ENCODE measurements at regions not wholly inside any gene's neighbourhood (a gene's known extent, or its start where the extent isn't known, plus 50 kb on each side); places are given as distances from the start of the nearest gene placed in this dataset.

GRCh38 chr12:24293549-24293948, 344.1 kb upstream of the SOX5 start (continued):
- TF ChIP-seq PLSCR1 (CRISPR knock-in tag; IDR thresholded peaks at IDR 0.05; ENCODE audit: borderline replicate concordance) (no peak), ZFY (CRISPR knock-in tag; IDR thresholded peaks at IDR 0.05) (no peak)
- TF ChIP-seq, protein P1, sequence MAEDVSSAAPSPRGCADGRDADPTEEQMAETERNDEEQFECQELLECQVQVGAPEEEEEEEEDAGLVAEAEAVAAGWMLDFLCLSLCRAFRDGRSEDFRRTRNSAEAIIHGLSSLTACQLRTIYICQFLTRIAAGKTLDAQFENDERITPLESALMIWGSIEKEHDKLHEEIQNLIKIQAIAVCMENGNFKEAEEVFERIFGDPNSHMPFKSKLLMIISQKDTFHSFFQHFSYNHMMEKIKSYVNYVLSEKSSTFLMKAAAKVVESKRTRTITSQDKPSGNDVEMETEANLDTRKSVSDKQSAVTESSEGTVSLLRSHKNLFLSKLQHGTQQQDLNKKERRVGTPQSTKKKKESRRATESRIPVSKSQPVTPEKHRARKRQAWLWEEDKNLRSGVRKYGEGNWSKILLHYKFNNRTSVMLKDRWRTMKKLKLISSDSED (CRISPR knock-in tag; IDR thresholded peaks at IDR 0.05): no peak

GRCh38 chr12:24287963-24288362, 338.5 kb upstream of the SOX5 start:
- no peaks in the 10 kb centered on the region for H3K9me3 ChIP-seq (ENCODE audit: low read length)
- H3K9ac ChIP-seq (ENCODE audit: insufficient read depth, low read depth, low read length): no peak overlapping the region
- in situ Hi-C loops (cut with HindIII; ENCODE audit: extremely low pct_ligation_motif_present, low pct_unique_long_range_greater_than_20kb) (no loop called here), intact Hi-C loops (cut with micrococcal nuclease; ENCODE audit: unreplicated experiment) (no loop called here)
- FAIRE-seq: no peak
- no peak for DNase-seq (ENCODE audit: low spot score)
- H3K4me1 ChIP-seq (ENCODE audit: insufficient read depth, low read length): no peaks in the 10 kb centered on the region
- no TSS peak for BruUV-seq (replicated peaks)
- no peaks in the 10 kb centered on the region for H3K36me3 ChIP-seq (replicated peaks in 1 of 2; ENCODE audit: control insufficient read depth in 1 of 2, insufficient read depth in 2 of 2, low read length in 2 of 2)
- H3K27ac ChIP-seq (ENCODE audit: extremely low read length, insufficient read depth, low read length): no peak overlapping the region
- H3K4me3 ChIP-seq (replicated peaks in 1 of 3; ENCODE audit: insufficient read depth in 1 of 3, low read depth in 2 of 3, low read length in 3 of 3): no peak overlapping the region
- ChIA-PET POLR2A (no interaction called here), CTCF (ENCODE audit: low intra/inter-chr PET ratio, low total read pairs) (no interaction called here)
- H4K20me1 ChIP-seq (ENCODE audit: insufficient read depth, low read length): no peaks in the 10 kb centered on the region
- no peak overlapping the region for H2AFZ ChIP-seq (ENCODE audit: low read length)
- H3K4me2 ChIP-seq (ENCODE audit: low read depth, low read length): no peak overlapping the region
- H3K79me2 ChIP-seq (ENCODE audit: insufficient read depth, low read length): no peaks in the 10 kb centered on the region
- H3K27me3 ChIP-seq (ENCODE audit: control insufficient read depth in 1 of 2, insufficient read depth in 2 of 2, low read length in 2 of 2): no peaks in the 10 kb centered on the region
- ATAC-seq: no peak
- WGBS (ENCODE audit: low lambda C conversion rate): 70% methylated on average over 1 of the region's 1 CpG
- TF ChIP-seq ZBTB10 (CRISPR knock-in tag; IDR thresholded peaks at IDR 0.05; ENCODE audit: borderline replicate concordance) (no peak), ELF4 (CRISPR knock-in tag; IDR thresholded peaks at IDR 0.05; ENCODE audit: borderline replicate concordance) (no peak), NR0B2 (CRISPR knock-in tag; IDR thresholded peaks at IDR 0.05) (no peak), SOX5 (CRISPR knock-in tag; IDR thresholded peaks at IDR 0.05; ENCODE audit: borderline replicate concordance) (no peak), THAP7 (CRISPR knock-in tag; IDR thresholded peaks at IDR 0.05) (no peak), NR2C2 (CRISPR knock-in tag; IDR thresholded peaks at IDR 0.05; ENCODE audit: borderline replicate concordance) (no peak), ZNF598 (CRISPR knock-in tag; IDR thresholded peaks at IDR 0.05; ENCODE audit: borderline replicate concordance) (no peak), SMAD1 (CRISPR knock-in tag; IDR thresholded peaks at IDR 0.05; ENCODE audit: borderline replicate concordance, low read depth) (no peak), USF2 (IDR thresholded peaks at IDR 0.05; ENCODE audit: low read depth, low read length) (no peak), USF2 (CRISPR knock-in tag; IDR thresholded peaks at IDR 0.05; ENCODE audit: borderline replicate concordance) (no peak), ZNF496 (CRISPR knock-in tag; IDR thresholded peaks at IDR 0.05; ENCODE audit: insufficient replicate concordance) (no peak)

Data from HepG2 (cell line).